CD14-positive monocyte (primary cell): ENCODE measurements at regions not wholly inside any gene's neighbourhood (a gene's known extent, or its start where the extent isn't known, plus 50 kb on each side); places are given as distances from the start of the nearest gene placed in this dataset.

Source experiments
- DNase-seq, 3 donors: peaks; one replicate each; pipeline ENCODE4 v3.0.0-alpha.2; 2011 to 2022
- H2AFZ ChIP-seq: 2 replicates; pipeline ENCODE4 v1.6.0; 2012; ENCODE audit warnings: mild to moderate bottlenecking, low read depth, low read length, inconsistent platforms; ENCODE audit not compliant: insufficient read depth, poor library complexity, severe bottlenecking
- H3K27ac ChIP-seq, 2 donors: 1 replicate in 1 of 2; 2 replicates in 1 of 2; pipeline ENCODE4 v1.5.1; 2012 to 2013; ENCODE audit warnings: low read length in 2 of 2, control low read depth in 1 of 2, inconsistent platforms in 1 of 2, low read depth in 1 of 2, mild to moderate bottlenecking in 1 of 2
- H3K27me3 ChIP-seq, 2 donors: one replicate each; pipeline versions ENCODE4 v1.6.0 to v1.6.1; 2011 to 2013; ENCODE audit warnings: low read length in 2 of 2; ENCODE audit not compliant: control insufficient read depth in 2 of 2, insufficient read depth in 2 of 2
- H3K36me3 ChIP-seq, 2 donors: replicated peaks in 1 of 2; 1 replicate in 1 of 2; 2 replicates in 1 of 2; pipeline versions ENCODE4 v1.5.1 to v1.6.1; 2012 to 2013; ENCODE audit warnings: low read length in 2 of 2, control low read depth in 1 of 2, inconsistent platforms in 1 of 2, mild to moderate bottlenecking in 1 of 2; ENCODE audit not compliant: insufficient read depth in 2 of 2, control insufficient read depth in 1 of 2
- H3K4me1 ChIP-seq, 2 donors: 1 replicate in 1 of 2; 2 replicates in 1 of 2; pipeline versions ENCODE4 v1.5.1 to v1.6.1; 2012 to 2013; ENCODE audit warnings: low read length in 2 of 2, control low read depth in 1 of 2, inconsistent platforms in 1 of 2, mild to moderate bottlenecking in 1 of 2, moderate library complexity in 1 of 2; ENCODE audit not compliant: insufficient read depth in 2 of 2, control insufficient read depth in 1 of 2
- H3K4me2 ChIP-seq: replicated peaks from 2 replicates; pipeline ENCODE3; 2012; ENCODE audit warnings: low read length, moderate library complexity, mild to moderate bottlenecking; ENCODE audit not compliant: poor library complexity, severe bottlenecking; ENCODE audit errors: extremely low read depth
- H3K4me3 ChIP-seq, 3 experiments: fragments of 200-600 bp in 1 of 3; sonication (generic) in 1 of 3; replicated peaks in 1 of 3; 1 replicate in 2 of 3; 2 replicates in 1 of 3; pipeline ENCODE4 v1.5.1; 2011 to 2013; ENCODE audit warnings: low read length in 3 of 3, mild to moderate bottlenecking in 3 of 3, control low read depth in 2 of 3, low read depth in 2 of 3, inconsistent platforms in 1 of 3, moderate library complexity in 1 of 3
- H3K79me2 ChIP-seq: 2 replicates; pipeline ENCODE4 v1.6.0; 2012; ENCODE audit warnings: mild to moderate bottlenecking, control low read depth, inconsistent platforms, low read length, moderate library complexity; ENCODE audit not compliant: insufficient read depth
- H3K9ac ChIP-seq: 2 replicates; pipeline ENCODE4 v1.6.0; 2017; ENCODE audit warnings: low read length, mild to moderate bottlenecking; ENCODE audit not compliant: insufficient read depth, poor library complexity, severe bottlenecking
- H3K9me3 ChIP-seq, 2 donors: replicated peaks in 1 of 2; 1 replicate in 1 of 2; 2 replicates in 1 of 2; pipeline versions ENCODE4 v1.5.1 to v1.6.1; 2012 to 2013; ENCODE audit warnings: low read length in 2 of 2, control low read depth in 1 of 2; ENCODE audit not compliant: control insufficient read depth in 1 of 2, insufficient read depth in 1 of 2
- H4K20me1 ChIP-seq: 2 replicates; pipeline ENCODE4 v1.6.0; 2012; ENCODE audit warnings: mild to moderate bottlenecking, low read length, control low read depth, moderate library complexity; ENCODE audit not compliant: insufficient read depth
- H3K27ac Mint-ChIP-seq, 7 donors: one replicate each; pipeline ENCODE4 v1.8.0; 2020; ENCODE audit warnings: mild to moderate bottlenecking in 7 of 7, mixed read lengths in 7 of 7, moderate library complexity in 6 of 7, inconsistent platforms in 2 of 7
- H3K27me3 Mint-ChIP-seq, 3 donors: one replicate each; pipeline ENCODE4 v1.8.0; 2021 to 2022; ENCODE audit warnings: low read depth in 3 of 3, mild to moderate bottlenecking in 3 of 3, mixed read lengths in 3 of 3, moderate library complexity in 3 of 3, inconsistent platforms in 1 of 3
- H3K36me3 Mint-ChIP-seq, 2 donors: one replicate each; pipeline ENCODE4 v1.8.0; 2020; ENCODE audit warnings: mixed read lengths in 2 of 2, inconsistent platforms in 1 of 2, mild to moderate bottlenecking in 1 of 2
- H3K4me1 Mint-ChIP-seq: one replicate; pipeline ENCODE4 v1.8.0; 2020; ENCODE audit warnings: mild to moderate bottlenecking, mixed read lengths
- H3K4me3 Mint-ChIP-seq, 2 donors: one replicate each; pipeline ENCODE4 v1.8.0; 2020; ENCODE audit warnings: mild to moderate bottlenecking in 2 of 2, mixed read lengths in 2 of 2, moderate library complexity in 1 of 2
- H3K9me3 Mint-ChIP-seq, 7 donors: one replicate each; pipeline ENCODE4 v1.8.0; 2020 to 2022; ENCODE audit warnings: mixed read lengths in 7 of 7, mild to moderate bottlenecking in 6 of 7, moderate library complexity in 6 of 7, inconsistent platforms in 2 of 7
- WGBS: methylation state at CpG from one replicate; pipeline ENCODE4 v1.1.5; 2013; ENCODE audit warnings: missing lambda C conversion rate; ENCODE audit not compliant: insufficient coverage; 5-methylcytosine and 5-hydroxymethylcytosine counted together
- intact Hi-C, 2 donors: fragments of 100-400 bp; cut with micrococcal nuclease; formaldehyde crosslinking; loops; one replicate each; pipeline versions ENCODE4 v1.15.0 to v1.15.1; 2023
- TF ChIP-seq, protein P1 (sequence below): fragments of 200-600 bp; IDR thresholded peaks from one replicate; pipeline ENCODE4 v1.8.0; 2022; ENCODE audit warnings: antibody characterized with exemption, mild to moderate bottlenecking

DNA sequence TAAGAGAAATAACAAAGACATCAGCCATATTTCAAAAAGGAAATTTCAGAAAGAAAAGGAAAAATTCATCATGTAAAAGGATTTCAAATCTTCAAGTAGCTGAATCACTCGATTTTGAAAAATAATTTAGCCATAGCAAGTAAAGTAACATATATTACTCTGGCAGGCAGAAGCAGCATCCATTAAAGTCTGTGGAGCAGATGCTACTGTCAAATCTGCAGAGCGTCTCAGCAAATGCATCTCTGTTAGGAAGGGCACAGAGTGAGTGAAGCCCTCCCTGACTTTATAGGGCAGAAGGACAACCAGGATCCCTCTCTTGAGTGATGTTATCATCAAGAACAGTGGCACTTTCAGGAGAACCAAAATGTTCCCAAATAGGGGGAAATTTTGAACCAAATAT lies 445.5 kb downstream of the EFNB2 start:
- TF ChIP-seq, protein P1, sequence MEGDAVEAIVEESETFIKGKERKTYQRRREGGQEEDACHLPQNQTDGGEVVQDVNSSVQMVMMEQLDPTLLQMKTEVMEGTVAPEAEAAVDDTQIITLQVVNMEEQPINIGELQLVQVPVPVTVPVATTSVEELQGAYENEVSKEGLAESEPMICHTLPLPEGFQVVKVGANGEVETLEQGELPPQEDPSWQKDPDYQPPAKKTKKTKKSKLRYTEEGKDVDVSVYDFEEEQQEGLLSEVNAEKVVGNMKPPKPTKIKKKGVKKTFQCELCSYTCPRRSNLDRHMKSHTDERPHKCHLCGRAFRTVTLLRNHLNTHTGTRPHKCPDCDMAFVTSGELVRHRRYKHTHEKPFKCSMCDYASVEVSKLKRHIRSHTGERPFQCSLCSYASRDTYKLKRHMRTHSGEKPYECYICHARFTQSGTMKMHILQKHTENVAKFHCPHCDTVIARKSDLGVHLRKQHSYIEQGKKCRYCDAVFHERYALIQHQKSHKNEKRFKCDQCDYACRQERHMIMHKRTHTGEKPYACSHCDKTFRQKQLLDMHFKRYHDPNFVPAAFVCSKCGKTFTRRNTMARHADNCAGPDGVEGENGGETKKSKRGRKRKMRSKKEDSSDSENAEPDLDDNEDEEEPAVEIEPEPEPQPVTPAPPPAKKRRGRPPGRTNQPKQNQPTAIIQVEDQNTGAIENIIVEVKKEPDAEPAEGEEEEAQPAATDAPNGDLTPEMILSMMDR, result no peak

DNA sequence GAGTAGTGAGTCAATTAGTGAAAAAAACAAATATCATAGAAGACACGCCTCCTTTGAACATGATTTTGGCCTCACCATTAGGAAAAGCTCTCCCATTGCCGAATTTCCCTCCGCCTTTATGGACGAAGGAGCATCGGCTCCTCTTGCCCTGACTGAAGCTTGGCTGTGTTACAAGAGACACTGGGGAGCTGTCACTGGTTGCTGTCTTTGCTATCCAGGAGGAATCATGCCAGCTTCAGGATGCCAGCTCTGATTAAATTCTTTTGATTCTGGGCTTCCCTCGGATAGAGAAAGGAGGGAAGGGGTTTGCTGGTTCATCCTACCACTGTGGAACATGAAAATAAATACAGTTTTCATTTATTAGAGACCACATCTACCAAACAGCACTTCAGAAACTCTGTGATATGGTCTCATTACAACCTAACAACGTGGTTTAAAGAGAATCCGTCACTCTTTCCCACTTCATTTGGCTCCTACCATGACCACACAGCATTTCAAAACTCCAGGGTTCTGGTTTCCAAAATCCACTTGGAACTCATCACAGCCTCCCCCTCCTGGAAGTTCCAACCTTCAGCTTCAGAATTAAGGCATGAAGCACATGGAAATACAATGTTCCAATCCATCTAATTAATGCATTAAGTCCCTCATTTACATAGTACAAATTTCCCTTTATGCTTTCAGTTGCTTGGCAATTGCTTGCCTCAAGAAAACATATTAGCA lies 446.0 kb downstream of the EFNB2 start:
- Mint-ChIP-seq H3K4me3 (no peak overlapping the region), H3K9me3 (peaks cover 0 to 3% (median 0%) of the 10 kb centered on the region in 7 donors), H3K27me3 (peaks cover 0 to 3% (median 2%) of the 10 kb centered on the region in 3 donors), H3K4me1 (no peaks in the 10 kb centered on the region), H3K36me3 (no peaks in the 10 kb centered on the region), H3K27ac (peak overlapping the region in 1 of 7 donors; percentile 22)
- Histone ChIP-seq H3K79me2 (no peaks in the 10 kb centered on the region), H3K36me3 (no peaks in the 10 kb centered on the region), H3K27ac (no peak overlapping the region), H3K9me3 (no peaks in the 10 kb centered on the region), H4K20me1 (no peaks in the 10 kb centered on the region), H3K4me1 (no peaks in the 10 kb centered on the region), H3K9ac (no peak overlapping the region), H3K4me3 (no peak overlapping the region), H2AFZ (no peak overlapping the region), H3K27me3 (no peaks in the 10 kb centered on the region), H3K4me2 (no peak overlapping the region)
- no peak for DNase-seq
- TF ChIP-seq, protein P1, result no peak
- 92% methylated on average over 6 of the region's 8 CpGs for WGBS
- intact Hi-C loops, result no loop called here

More for the DNA sequence above, 445.5 kb downstream of the EFNB2 start:
- H3K9me3 Mint-ChIP-seq, result peaks cover 0 to 4% (median 0%) of the 10 kb centered on the region in 7 donors
- H3K27me3 Mint-ChIP-seq, result peaks cover 0 to 3% (median 0%) of the 10 kb centered on the region in 3 donors
- H2AFZ ChIP-seq, result no peak overlapping the region
- WGBS, result 80% methylated on average over 1 of the region's 2 CpGs
- H3K9ac ChIP-seq, result no peak overlapping the region
- no peak overlapping the region for H3K4me3 ChIP-seq
- no peak overlapping the region for H3K4me2 ChIP-seq
- H3K4me3 Mint-ChIP-seq, result no peak overlapping the region
- no peak overlapping the region for H3K27ac ChIP-seq
- no peaks in the 10 kb centered on the region for H3K27me3 ChIP-seq
- H3K4me1 Mint-ChIP-seq, result no peaks in the 10 kb centered on the region
- no peaks in the 10 kb centered on the region for H3K36me3 ChIP-seq
- no peak overlapping the region for H3K27ac Mint-ChIP-seq
- H3K4me1 ChIP-seq, result no peaks in the 10 kb centered on the region
- H3K79me2 ChIP-seq, result no peaks in the 10 kb centered on the region
- H4K20me1 ChIP-seq, result no peaks in the 10 kb centered on the region
- no peaks in the 10 kb centered on the region for H3K9me3 ChIP-seq
- intact Hi-C loops, result no loop called here
- no peak for DNase-seq
- H3K36me3 Mint-ChIP-seq, result no peaks in the 10 kb centered on the region
